A549 (cell line): ENCODE measurements at regions not wholly inside any gene's neighbourhood (a gene's known extent, or its start where the extent isn't known, plus 50 kb on each side); places are given as distances from the start of the nearest gene placed in this dataset.
A peak's percentile ranks its signal among the peaks of the same experiment; 100 is the strongest.

Experiments
- ATAC-seq, 2 experiments: fragments of 200-7000 bp in 1 of 2; fragments of >200 bp in 1 of 2; cut with Nextera tagmentation in 1 of 2; cut with Tn5 transposase in 1 of 2; 3 replicates each; pipeline versions ENCODE4 v1.8.0 to v1.9.1; 2018 to 2020; ENCODE audit warnings: mild to moderate bottlenecking in 1 of 2, moderate library complexity in 1 of 2
- CTCF ChIA-PET: fragments of 300-600 bp; sonication (Branson Sonifier 250); formaldehyde crosslinking; extraction: SDS; loops from one replicate; lab custom pipeline; 2021; ENCODE audit warnings: antibody characterized with exemption, inconsistent platforms; lab: Yijun Ruan, JAX
- POLR2A ChIA-PET: fragments of 350-600 bp; formaldehyde crosslinking; extraction: SDS; loops from one replicate; lab custom pipeline; 2021; ENCODE audit warnings: antibody characterized with exemption, inconsistent platforms; lab: Yijun Ruan, JAX
- DNase-seq, 2 experiments: peaks; one replicate each; pipeline versions ENCODE4 v3.0.0 to v3.0.0-alpha.2; 2011 to 2016; ENCODE audit warnings: low read depth in 1 of 2, low spot score in 1 of 2
- FAIRE-seq: peaks from 2 replicates; lab custom pipeline; 2011; peaks lifted over from hg19 to GRCh38; lab: Jason Lieb, UNC
- H3K27ac ChIP-seq, 2 experiments: fragments of >200 bp; sonication (Bioruptor Twin); formaldehyde crosslinking; 3 replicates each; pipeline ENCODE4 v1.5.1; 2016 to 2017
- H3K4me1 ChIP-seq: fragments of >200 bp; sonication (Bioruptor Twin); formaldehyde crosslinking; 3 replicates; pipeline ENCODE4 v1.6.1; 2016
- H3K4me2 ChIP-seq: fragments of >200 bp; sonication (Bioruptor Twin); formaldehyde crosslinking; 3 replicates; pipeline ENCODE4 v1.6.1; 2016
- H3K4me3 ChIP-seq: fragments of >200 bp; sonication (Bioruptor Twin); formaldehyde crosslinking; 3 replicates; pipeline ENCODE4 v1.5.1; 2016
- H3K9me3 ChIP-seq: fragments of >200 bp; sonication (Bioruptor Twin); formaldehyde crosslinking; 3 replicates; pipeline ENCODE4 v1.6.1; 2016
- BCL3 ChIP-seq: fragments of >200 bp; sonication (Bioruptor Twin); formaldehyde crosslinking; IDR thresholded peaks from 3 replicates; pipeline ENCODE4 v1.6.1; 2016
- BHLHE40 ChIP-seq: IDR thresholded peaks from 2 replicates; pipeline ENCODE4 v1.6.1; 2012; ENCODE audit warnings: low read depth, low read length, inconsistent platforms
- CBX2 ChIP-seq: fragments of 200-600 bp; sonication (generic); IDR thresholded peaks from 2 replicates; pipeline ENCODE4 v1.6.1; 2016; ENCODE audit warnings: low read depth, mild to moderate bottlenecking, borderline replicate concordance
- CEBPB ChIP-seq, 2 experiments: fragments of >200 bp in 1 of 2; sonication (Bioruptor Twin) in 1 of 2; formaldehyde crosslinking in 1 of 2; IDR thresholded peaks; 2 replicates each; pipeline ENCODE4 v1.6.1; 2012 to 2016
- CHD2 ChIP-seq: fragments of 150-350 bp; IDR thresholded peaks from 2 replicates; pipeline ENCODE4 v1.6.1; 2014; ENCODE audit warnings: low read length; ENCODE audit not compliant: partially characterized antibody
- ESRRA ChIP-seq: fragments of 150-350 bp; IDR thresholded peaks from 2 replicates; pipeline ENCODE4 v1.6.1; 2014; ENCODE audit warnings: mild to moderate bottlenecking, low read length, borderline replicate concordance
- FOSB ChIP-seq: fragments of 250-450 bp; sonication (Bioruptor Pico); IDR thresholded peaks from 2 replicates; pipeline ENCODE4 v1.5.0; 2020; ENCODE audit warnings: mild to moderate bottlenecking, moderate library complexity
- FOSL2 ChIP-seq, 2 experiments: fragments of 450-650 bp in 1 of 2; fragments of >200 bp in 1 of 2; sonication (Bioruptor Twin) in 1 of 2; formaldehyde crosslinking; IDR thresholded peaks; 2 replicates each; pipeline versions ENCODE4 v1.5.0 to v1.6.1; 2016 to 2020; ENCODE audit warnings: mild to moderate bottlenecking in 1 of 2, moderate library complexity in 1 of 2
- FOXS1 ChIP-seq: fragments of 250-450 bp; sonication (Bioruptor Pico); IDR thresholded peaks from 2 replicates; pipeline ENCODE4 v1.5.0; 2020; ENCODE audit warnings: mild to moderate bottlenecking, moderate library complexity
- HDAC2 ChIP-seq: fragments of 200-600 bp; sonication (generic); IDR thresholded peaks from 2 replicates; pipeline ENCODE4 v1.6.1; 2016
- HEYL ChIP-seq: fragments of 250-450 bp; sonication (Bioruptor Pico); IDR thresholded peaks from 2 replicates; pipeline ENCODE4 v1.8.0; 2021; ENCODE audit warnings: mild to moderate bottlenecking, moderate library complexity
- HOXB13 ChIP-seq: fragments of 250-450 bp; sonication (Bioruptor Pico); IDR thresholded peaks from 2 replicates; pipeline ENCODE4 v1.5.0; 2020; ENCODE audit warnings: low read depth, mild to moderate bottlenecking, moderate library complexity
- HOXB5 ChIP-seq: fragments of 250-450 bp; sonication (Bioruptor Pico); IDR thresholded peaks from 2 replicates; pipeline ENCODE4 v1.5.0; 2020; ENCODE audit warnings: mild to moderate bottlenecking, moderate library complexity
- JUNB ChIP-seq: fragments of >200 bp; sonication (Bioruptor Twin); formaldehyde crosslinking; IDR thresholded peaks from 2 replicates; pipeline ENCODE4 v1.6.1; 2016
- MYC ChIP-seq: IDR thresholded peaks from 2 replicates; pipeline ENCODE4 v1.6.1; 2012; ENCODE audit warnings: mild to moderate bottlenecking, inconsistent platforms, low read length, improper control_type of control experiment, borderline replicate concordance
- NPAS2 ChIP-seq: fragments of 250-450 bp; sonication (Bioruptor Pico); IDR thresholded peaks from 2 replicates; pipeline ENCODE4 v1.8.0; 2022; ENCODE audit warnings: mild to moderate bottlenecking, moderate library complexity, borderline replicate concordance
- NR3C1 ChIP-seq: fragments of >200 bp; sonication (Bioruptor Twin); formaldehyde crosslinking; IDR thresholded peaks from 3 replicates; pipeline ENCODE4 v1.6.1; 2017
- POLR2A ChIP-seq: IDR thresholded peaks from 2 replicates; pipeline ENCODE4 v1.6.1; 2012; ENCODE audit warnings: mild to moderate bottlenecking, low read length
- POLR2AphosphoS2 ChIP-seq: conservative IDR thresholded peaks from 2 replicates; pipeline ENCODE4 v1.6.1; 2012; ENCODE audit warnings: low read length, improper control_type of control experiment, inconsistent platforms
- RAD21 ChIP-seq, 2 experiments: fragments of >200 bp in 1 of 2; sonication (Bioruptor Twin) in 1 of 2; formaldehyde crosslinking in 1 of 2; IDR thresholded peaks in 1 of 2; conservative IDR thresholded peaks in 1 of 2; 2 replicates in 1 of 2; 3 replicates in 1 of 2; pipeline ENCODE4 v1.6.1; 2012 to 2018; ENCODE audit warnings: inconsistent platforms in 1 of 2
- RARB ChIP-seq: fragments of 250-450 bp; sonication (Bioruptor Pico); IDR thresholded peaks from 2 replicates; pipeline ENCODE4 v1.8.0; 2021; ENCODE audit warnings: mild to moderate bottlenecking, moderate library complexity
- REST ChIP-seq: fragments of 200-600 bp; sonication (generic); IDR thresholded peaks from 2 replicates; pipeline ENCODE4 v1.6.1; 2016; ENCODE audit warnings: antibody characterized with exemption, mild to moderate bottlenecking, moderate library complexity
- SMC3 ChIP-seq: fragments of >200 bp; sonication (Bioruptor Twin); formaldehyde crosslinking; IDR thresholded peaks from 3 replicates; pipeline ENCODE4 v1.6.1; 2018; ENCODE audit warnings: inconsistent platforms
- TP53 ChIP-seq: fragments of 250-450 bp; sonication (Bioruptor Pico); IDR thresholded peaks from 2 replicates; pipeline ENCODE4 v1.5.0; 2021; ENCODE audit warnings: mild to moderate bottlenecking, moderate library complexity
- USF2 ChIP-seq: fragments of 450-650 bp; IDR thresholded peaks from 2 replicates; pipeline ENCODE4 v1.6.1; 2014; ENCODE audit warnings: antibody characterized with exemption
- ZFP36 ChIP-seq: fragments of 450-650 bp; IDR thresholded peaks from 2 replicates; pipeline ENCODE4 v1.6.1; 2014; ENCODE audit warnings: borderline replicate concordance; ENCODE audit not compliant: partially characterized antibody
- ZSCAN20 ChIP-seq: fragments of 250-450 bp; sonication (Bioruptor Pico); IDR thresholded peaks from 2 replicates; pipeline ENCODE4 v1.8.0; 2022; ENCODE audit warnings: mild to moderate bottlenecking, moderate library complexity
- TF ChIP-seq, protein P1 (sequence below): fragments of >200 bp; sonication (Bioruptor Twin); formaldehyde crosslinking; IDR thresholded peaks from 3 replicates; pipeline ENCODE4 v1.5.1; 2016
- TF ChIP-seq, protein P2 (sequence below): IDR thresholded peaks from 2 replicates; pipeline ENCODE4 v1.6.1; 2012; ENCODE audit warnings: low read depth, borderline replicate concordance

GRCh38 chr2:191581003-191581402 lies 96.9 kb upstream of the NABP1 start:
- DNase-seq = no peak

GRCh38 chr2:191582355-191582754 lies 95.6 kb upstream of the NABP1 start:
- Histone ChIP-seq H3K4me3 (no peak overlapping the region), H3K4me1 (peaks cover 21% of the 10 kb centered on the region), H3K27ac (peak overlapping the region; percentile 63 to 84), H3K4me2 (peak overlapping the region; percentile 46), H3K9me3 (no peaks in the 10 kb centered on the region)
- FAIRE-seq (peak; percentile 46), DNase-seq (peak; percentile 12 to 81), ATAC-seq (peak; percentile 95 to 99)
- ChIA-PET CTCF (interaction anchor here (1.2 to 1.8 kb wide), 3 partner anchors 9 to 109 kb away, joined by 4 to 5 read pairs (median 5); no protein-coding TSS in a partner anchor), POLR2A (interaction anchor here (0.6 to 2.7 kb wide), 5 partner anchors 9 to 98 kb away, joined by 3 to 25 read pairs (median 5); partner anchors contain the start of gene NABP1)
- TF ChIP-seq, protein P1, sequence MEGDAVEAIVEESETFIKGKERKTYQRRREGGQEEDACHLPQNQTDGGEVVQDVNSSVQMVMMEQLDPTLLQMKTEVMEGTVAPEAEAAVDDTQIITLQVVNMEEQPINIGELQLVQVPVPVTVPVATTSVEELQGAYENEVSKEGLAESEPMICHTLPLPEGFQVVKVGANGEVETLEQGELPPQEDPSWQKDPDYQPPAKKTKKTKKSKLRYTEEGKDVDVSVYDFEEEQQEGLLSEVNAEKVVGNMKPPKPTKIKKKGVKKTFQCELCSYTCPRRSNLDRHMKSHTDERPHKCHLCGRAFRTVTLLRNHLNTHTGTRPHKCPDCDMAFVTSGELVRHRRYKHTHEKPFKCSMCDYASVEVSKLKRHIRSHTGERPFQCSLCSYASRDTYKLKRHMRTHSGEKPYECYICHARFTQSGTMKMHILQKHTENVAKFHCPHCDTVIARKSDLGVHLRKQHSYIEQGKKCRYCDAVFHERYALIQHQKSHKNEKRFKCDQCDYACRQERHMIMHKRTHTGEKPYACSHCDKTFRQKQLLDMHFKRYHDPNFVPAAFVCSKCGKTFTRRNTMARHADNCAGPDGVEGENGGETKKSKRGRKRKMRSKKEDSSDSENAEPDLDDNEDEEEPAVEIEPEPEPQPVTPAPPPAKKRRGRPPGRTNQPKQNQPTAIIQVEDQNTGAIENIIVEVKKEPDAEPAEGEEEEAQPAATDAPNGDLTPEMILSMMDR = no peak
- TF ChIP-seq CBX2 (no peak), ESRRA (no peak), FOSL2 (IDR thresholded peaks at IDR 0.05) (peak; percentile 55; the same call in 1 of the 2 replicates), FOSL2 (CRISPR knock-in tag; IDR thresholded peaks at IDR 0.05) (peak; percentile 60), CHD2 (no peak), ZFP36 (no peak), NPAS2 (no peak), HEYL (CRISPR knock-in tag) (no peak), FOXS1 (CRISPR knock-in tag) (no peak), RAD21 (conservative IDR thresholded peaks at IDR 0.05 in 1 of 2, IDR thresholded peaks at IDR 0.05 in 1 of 2) (peak in 1 of 2 experiments; percentile 35; a peak in 2 of 5 replicates), MYC (no peak), HDAC2 (no peak), CEBPB (IDR thresholded peaks at IDR 0.05) (peak; percentile 85 to 89), REST (no peak), FOSB (CRISPR knock-in tag) (no peak), BHLHE40 (no peak), ZSCAN20 (CRISPR knock-in tag) (no peak), RARB (CRISPR knock-in tag) (no peak), JUNB (peak; percentile 71), NR3C1 (no peak), POLR2AphosphoS2 (no peak), TP53 (CRISPR knock-in tag) (no peak), POLR2A (no peak)
- TF ChIP-seq, protein P2, sequence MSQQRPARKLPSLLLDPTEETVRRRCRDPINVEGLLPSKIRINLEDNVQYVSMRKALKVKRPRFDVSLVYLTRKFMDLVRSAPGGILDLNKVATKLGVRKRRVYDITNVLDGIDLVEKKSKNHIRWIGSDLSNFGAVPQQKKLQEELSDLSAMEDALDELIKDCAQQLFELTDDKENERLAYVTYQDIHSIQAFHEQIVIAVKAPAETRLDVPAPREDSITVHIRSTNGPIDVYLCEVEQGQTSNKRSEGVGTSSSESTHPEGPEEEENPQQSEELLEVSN = no peak

More at GRCh38 chr2:191581003-191581402, 96.9 kb upstream of the NABP1 start:
- peaks cover 21% of the 10 kb centered on the region for H3K4me1 ChIP-seq
- CTCF ChIA-PET = no interaction called here
- H3K4me3 ChIP-seq = no peak overlapping the region
- H3K27ac ChIP-seq = peak overlapping the region in 1 of 2 experiments; percentile 18; a peak in 2 of 6 replicates
- POLR2A ChIA-PET = interaction anchor here (0.7 kb wide), 1 partner anchor 96 kb away, joined by 3 read pairs; the partner anchor contains the start of gene NABP1
- H3K9me3 ChIP-seq = no peaks in the 10 kb centered on the region
- H3K4me2 ChIP-seq = no peak overlapping the region
- TF ChIP-seq CEBPB (IDR thresholded peaks at IDR 0.05) = no peak
- TF ChIP-seq HOXB5 = no peak
- TF ChIP-seq SMC3 = no peak
- TF ChIP-seq HDAC2 = no peak
- no peak for TF ChIP-seq BCL3
- TF ChIP-seq USF2 = no peak
- TF ChIP-seq HOXB13 (CRISPR knock-in tag) = no peak
- TF ChIP-seq, all 56 proteins: peak for 0
- FAIRE-seq = no peak
- ATAC-seq = no peak
